Stimulated activated CD4-positive, alpha-beta T cell treated with anti-CD3 and anti-CD28 coated beads, TNF-alpha, amount 100 ng/mL, for 4 hours (primary cell): ENCODE measurements at regions not wholly inside any gene's neighbourhood (a gene's known extent, or its start where the extent isn't known, plus 50 kb on each side); places are given as distances from the start of the nearest gene placed in this dataset.
"Not testable (repeated sequence)": the region's sequence is repeated elsewhere in the genome, so short reads cannot be mapped to it uniquely, and the experiment has no call there.

ENCODE experiments used
- DNase-seq, 3 experiments: peaks; one replicate each; pipeline ENCODE4 v3.0.0-alpha.2; 2020; ENCODE audit warnings: low read depth in 3 of 3

DNA sequence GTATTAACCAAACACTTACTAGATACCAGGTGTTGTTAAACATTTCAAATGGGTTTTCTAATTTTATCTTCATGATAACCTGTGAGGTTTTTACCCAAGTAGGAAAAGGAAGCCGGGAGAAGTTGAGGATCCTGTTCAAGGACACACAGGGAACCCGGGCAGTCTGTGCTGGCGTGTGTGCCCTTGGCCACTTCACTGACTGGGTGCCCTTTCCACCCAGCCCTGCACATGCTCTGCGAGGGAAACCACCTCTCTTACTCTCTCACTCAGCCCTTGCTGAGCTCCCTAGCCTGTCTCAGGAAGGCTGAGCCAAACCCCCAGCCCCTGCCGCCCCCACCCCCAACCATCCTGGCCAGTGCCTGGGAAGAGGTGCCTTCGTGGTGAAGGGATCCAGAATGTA lies 51.8 kb downstream of the TEX44 start:
- DNase-seq, result no peak

DNA sequence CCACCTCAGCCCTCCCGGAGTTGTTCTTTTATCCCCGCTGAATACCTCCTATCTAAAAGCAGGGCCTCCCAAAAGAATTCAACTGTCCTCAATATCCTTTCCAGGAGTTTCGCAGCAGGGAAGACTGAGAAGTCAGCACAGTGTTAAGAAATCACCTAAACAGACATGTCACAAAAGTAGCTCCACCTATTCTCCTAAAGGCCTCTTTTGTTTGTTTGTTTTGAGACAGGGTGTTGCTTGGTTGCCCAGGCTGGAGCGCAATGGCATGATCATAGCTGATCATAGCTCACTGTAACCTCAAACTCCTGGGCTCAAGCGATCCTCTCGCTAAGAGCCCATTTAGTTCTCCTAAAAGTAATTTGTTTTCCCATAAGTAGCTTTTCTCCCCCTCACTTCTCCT lies 53.8 kb downstream of the TEX44 start:
- no peak for DNase-seq

DNA sequence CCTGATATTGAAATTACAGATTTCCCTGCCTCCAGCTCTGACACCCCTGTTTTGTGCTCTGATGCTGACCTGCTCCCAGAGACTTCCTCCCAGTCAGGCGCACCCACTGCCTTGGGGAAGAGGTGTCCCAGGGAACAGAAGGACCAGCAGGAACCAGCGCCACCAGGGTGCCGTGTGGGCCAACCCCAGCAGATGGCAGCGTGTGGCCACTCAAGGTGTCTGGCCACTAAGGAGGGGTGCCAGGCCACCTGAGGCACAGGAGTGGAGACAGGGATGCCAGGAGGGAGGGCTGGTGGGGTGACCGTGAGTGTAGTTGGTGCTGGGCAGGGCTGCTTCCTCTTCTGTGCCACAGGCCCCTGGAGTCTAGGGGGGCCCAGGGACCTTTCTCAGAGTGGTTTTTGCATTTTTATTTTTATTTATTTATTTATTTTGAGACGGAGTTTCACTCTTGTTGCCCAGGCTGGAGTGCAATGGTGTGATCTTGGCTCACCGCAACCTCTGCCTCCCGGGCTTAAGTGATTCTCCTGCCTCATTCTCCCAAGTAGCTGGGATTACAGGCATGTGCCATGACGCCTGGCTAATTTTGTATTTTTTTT lies 56.0 kb downstream of the TEX44 start:
- DNase-seq, result peak in 2 of 3 experiments; percentile 25 to 28

DNA sequence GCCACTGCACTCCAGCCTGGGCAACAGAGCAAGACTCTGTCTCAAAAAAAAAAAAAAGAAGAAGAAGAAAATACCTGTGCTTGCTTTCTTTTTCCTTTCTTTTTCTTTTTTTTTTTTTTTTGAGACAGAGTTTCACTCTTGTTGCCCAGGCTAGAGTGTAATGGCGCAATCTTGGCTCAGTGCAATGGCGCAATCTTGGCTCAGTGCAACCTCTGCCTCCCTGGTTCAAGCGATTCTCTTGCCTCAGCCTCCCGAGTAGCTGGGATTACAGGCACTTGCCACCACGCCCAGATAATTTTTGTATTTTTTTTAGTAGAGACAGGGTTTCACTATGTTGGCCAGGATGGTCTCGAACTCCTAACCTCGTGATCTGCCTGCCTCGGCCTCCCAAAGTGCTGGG lies 56.8 kb upstream of the PTMA start:
- DNase-seq, result not testable (repeated sequence)

DNA sequence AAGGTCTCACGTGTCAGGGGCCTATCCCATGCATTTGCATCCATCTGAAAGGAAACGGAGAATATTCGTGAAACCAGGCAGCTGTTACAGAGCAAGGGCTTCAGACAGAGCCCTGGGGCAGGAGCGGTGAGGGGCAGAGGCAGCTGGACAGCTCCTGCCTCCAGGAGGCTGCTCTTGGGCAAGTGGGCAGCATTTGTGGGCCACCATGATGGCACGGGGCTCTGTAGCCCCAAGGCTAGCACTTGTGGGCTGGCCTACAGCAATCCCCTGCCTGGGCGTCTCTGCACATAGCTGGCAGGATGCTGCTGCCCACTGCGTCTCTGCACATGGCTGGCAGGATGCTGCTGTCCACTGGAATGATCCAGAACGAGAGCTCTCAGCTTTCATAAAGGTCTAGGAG lies 52.8 kb upstream of the PTMA start:
- DNase-seq, result no peak

DNA sequence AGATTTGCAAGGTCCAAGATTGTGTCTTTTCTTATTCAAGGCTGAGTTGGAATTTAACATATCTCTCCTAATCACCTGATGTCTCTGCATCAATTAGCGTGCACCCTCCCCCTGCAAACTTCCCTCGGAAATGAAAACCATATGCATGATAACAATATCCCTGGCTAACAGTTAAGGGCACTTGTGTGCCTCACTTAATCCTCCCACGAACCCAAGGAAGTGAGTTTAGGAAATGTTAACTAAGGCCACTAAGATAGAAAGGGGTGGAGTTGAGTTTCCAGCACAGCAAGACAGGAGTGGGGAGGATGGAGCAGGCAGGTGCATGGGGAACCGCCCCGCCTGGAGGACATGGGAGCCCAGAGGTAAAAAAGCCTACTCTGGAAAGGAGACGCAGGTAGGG lies 52.4 kb upstream of the PTMA start:
- DNase-seq, result no peak
